Neural cell (in vitro differentiated cells): ENCODE measurements at regions not wholly inside any gene's neighbourhood (a gene's known extent, or its start where the extent isn't known, plus 50 kb on each side); places are given as distances from the start of the nearest gene placed in this dataset.

ENCODE experiments used
- H2AFZ ChIP-seq: fragments of 200-600, 300-800 bp; sonication (generic), shearing (Covaris generic); 2 replicates; pipeline ENCODE4 v1.6.0; 2014; ENCODE audit warnings: low read depth, mild to moderate bottlenecking, antibody characterized with exemption, low read length, moderate library complexity
- H3F3A ChIP-seq: fragments of 200-600 bp; shearing (Covaris generic); 2 replicates; pipeline ENCODE4 v1.6.1; 2016; ENCODE audit warnings: mild to moderate bottlenecking, moderate library complexity, mixed read lengths, antibody characterized with exemption, low read length; ENCODE audit not compliant: insufficient read depth, poor library complexity, severe bottlenecking
- H3K27ac ChIP-seq: fragments of 200-600, 300-800 bp; sonication (generic), shearing (Covaris generic); 2 replicates; pipeline ENCODE4 v1.5.1; 2014; ENCODE audit warnings: mild to moderate bottlenecking, low read length, moderate library complexity
- H3K27me3 ChIP-seq: fragments of 300-800, 200-600 bp; sonication (generic), shearing (Covaris generic); 2 replicates; pipeline ENCODE4 v1.6.0; 2014; ENCODE audit warnings: mild to moderate bottlenecking, low read depth, low read length, moderate library complexity; ENCODE audit not compliant: insufficient read depth
- H3K36me3 ChIP-seq: fragments of 300-800, 200-600 bp; sonication (generic), shearing (Covaris generic); 2 replicates; pipeline ENCODE4 v1.5.1; 2014; ENCODE audit warnings: mild to moderate bottlenecking, antibody characterized with exemption, low read length, moderate library complexity; ENCODE audit not compliant: insufficient read depth
- H3K4me2 ChIP-seq: fragments of 300-800, 200-600 bp; sonication (generic), shearing (Covaris generic); 2 replicates; pipeline ENCODE4 v1.6.0; 2014; ENCODE audit warnings: mild to moderate bottlenecking, low read length
- H3K4me3 ChIP-seq: fragments of 300-800, 200-600 bp; sonication (generic), shearing (Covaris generic); 2 replicates; pipeline ENCODE4 v1.5.1; 2014; ENCODE audit warnings: mild to moderate bottlenecking, low read length, moderate library complexity
- H3K79me2 ChIP-seq: fragments of 200-600 bp; shearing (Covaris generic); replicated peaks from 2 replicates; pipeline ENCODE4 v1.6.0; 2014; ENCODE audit warnings: mild to moderate bottlenecking, low read length, moderate library complexity; ENCODE audit not compliant: insufficient read depth
- H3K9ac ChIP-seq: fragments of 300-800, 200-600 bp; sonication (generic), shearing (Covaris generic); 2 replicates; pipeline ENCODE4 v1.6.1; 2016; ENCODE audit warnings: mild to moderate bottlenecking, low read length, mixed read lengths
- H3K9me2 ChIP-seq: fragments of 200-600 bp; shearing (Covaris generic); 2 replicates; pipeline ENCODE4 v1.6.1; 2016; ENCODE audit warnings: mild to moderate bottlenecking, low read length, mixed read lengths; ENCODE audit not compliant: insufficient read depth
- H3K9me3 ChIP-seq: fragments of 200-600, 300-800 bp; sonication (generic), shearing (Covaris generic); 2 replicates; pipeline ENCODE4 v1.6.1; 2016; ENCODE audit warnings: mild to moderate bottlenecking, mixed run types, low read length, moderate library complexity, mixed read lengths
- H4K20me1 ChIP-seq: fragments of 200-600 bp; shearing (Covaris generic); 2 replicates; pipeline ENCODE4 v1.6.1; 2016; ENCODE audit warnings: mild to moderate bottlenecking, mixed run types; ENCODE audit not compliant: insufficient read depth
- EP300 ChIP-seq: fragments of 450-650 bp; conservative IDR thresholded peaks from 2 replicates; pipeline ENCODE4 v1.6.1; 2014; ENCODE audit warnings: antibody characterized with exemption, mild to moderate bottlenecking, moderate library complexity; ENCODE audit not compliant: poor library complexity, severe bottlenecking
- EZH2 ChIP-seq: fragments of 200-600, 300-800 bp; shearing (Covaris generic), sonication (generic); IDR thresholded peaks from 2 replicates; pipeline ENCODE4 v1.6.1; 2014; ENCODE audit warnings: antibody characterized with exemption, low read length, borderline replicate concordance, mild to moderate bottlenecking; ENCODE audit not compliant: insufficient read depth, poor library complexity, severe bottlenecking
- MXI1 ChIP-seq: fragments of 450-650 bp; conservative IDR thresholded peaks from 2 replicates; pipeline ENCODE4 v1.6.1; 2014; ENCODE audit warnings: antibody characterized with exemption, mild to moderate bottlenecking; ENCODE audit not compliant: poor library complexity, severe bottlenecking
- POLR2AphosphoS5 ChIP-seq: IDR thresholded peaks from 2 replicates; pipeline ENCODE4 v1.6.1; 2012
- RAD21 ChIP-seq: fragments of 450-650 bp; conservative IDR thresholded peaks from 2 replicates; pipeline ENCODE4 v1.6.1; 2014; ENCODE audit warnings: antibody characterized with exemption, mild to moderate bottlenecking, moderate library complexity
- SMC3 ChIP-seq: fragments of 450-650 bp; conservative IDR thresholded peaks from 2 replicates; pipeline ENCODE4 v1.6.1; 2014; ENCODE audit warnings: antibody characterized with exemption, mild to moderate bottlenecking, moderate library complexity; ENCODE audit not compliant: poor library complexity
- TAF1 ChIP-seq: IDR thresholded peaks from 2 replicates; pipeline ENCODE4 v1.6.1; 2012; ENCODE audit warnings: low read depth
- TF ChIP-seq, protein P1 (sequence below): IDR thresholded peaks from 2 replicates; pipeline ENCODE4 v1.6.1; 2012; ENCODE audit warnings: borderline replicate concordance
- TF ChIP-seq, protein P2 (sequence below): fragments of 450-650 bp; IDR thresholded peaks from 2 replicates; pipeline ENCODE4 v1.5.1; 2014; ENCODE audit warnings: antibody characterized with exemption, mild to moderate bottlenecking, moderate library complexity; ENCODE audit not compliant: poor library complexity, severe bottlenecking

GRCh38 chr3:10695595-10696285 lies 120.3 kb upstream of the SLC6A11 start:
- no peaks in the 10 kb centered on the region for H3K27me3 ChIP-seq
- H3K4me3 ChIP-seq = no peak overlapping the region
- H3F3A ChIP-seq = no peaks in the 10 kb centered on the region
- no peak overlapping the region for H3K27ac ChIP-seq
- no peaks in the 10 kb centered on the region for H3K36me3 ChIP-seq
- TF ChIP-seq TAF1 (no peak), POLR2AphosphoS5 (no peak)
- TF ChIP-seq, protein P1, sequence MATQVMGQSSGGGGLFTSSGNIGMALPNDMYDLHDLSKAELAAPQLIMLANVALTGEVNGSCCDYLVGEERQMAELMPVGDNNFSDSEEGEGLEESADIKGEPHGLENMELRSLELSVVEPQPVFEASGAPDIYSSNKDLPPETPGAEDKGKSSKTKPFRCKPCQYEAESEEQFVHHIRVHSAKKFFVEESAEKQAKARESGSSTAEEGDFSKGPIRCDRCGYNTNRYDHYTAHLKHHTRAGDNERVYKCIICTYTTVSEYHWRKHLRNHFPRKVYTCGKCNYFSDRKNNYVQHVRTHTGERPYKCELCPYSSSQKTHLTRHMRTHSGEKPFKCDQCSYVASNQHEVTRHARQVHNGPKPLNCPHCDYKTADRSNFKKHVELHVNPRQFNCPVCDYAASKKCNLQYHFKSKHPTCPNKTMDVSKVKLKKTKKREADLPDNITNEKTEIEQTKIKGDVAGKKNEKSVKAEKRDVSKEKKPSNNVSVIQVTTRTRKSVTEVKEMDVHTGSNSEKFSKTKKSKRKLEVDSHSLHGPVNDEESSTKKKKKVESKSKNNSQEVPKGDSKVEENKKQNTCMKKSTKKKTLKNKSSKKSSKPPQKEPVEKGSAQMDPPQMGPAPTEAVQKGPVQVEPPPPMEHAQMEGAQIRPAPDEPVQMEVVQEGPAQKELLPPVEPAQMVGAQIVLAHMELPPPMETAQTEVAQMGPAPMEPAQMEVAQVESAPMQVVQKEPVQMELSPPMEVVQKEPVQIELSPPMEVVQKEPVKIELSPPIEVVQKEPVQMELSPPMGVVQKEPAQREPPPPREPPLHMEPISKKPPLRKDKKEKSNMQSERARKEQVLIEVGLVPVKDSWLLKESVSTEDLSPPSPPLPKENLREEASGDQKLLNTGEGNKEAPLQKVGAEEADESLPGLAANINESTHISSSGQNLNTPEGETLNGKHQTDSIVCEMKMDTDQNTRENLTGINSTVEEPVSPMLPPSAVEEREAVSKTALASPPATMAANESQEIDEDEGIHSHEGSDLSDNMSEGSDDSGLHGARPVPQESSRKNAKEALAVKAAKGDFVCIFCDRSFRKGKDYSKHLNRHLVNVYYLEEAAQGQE = no peak
- H3K9me2 ChIP-seq = no peaks in the 10 kb centered on the region
- H3K9me3 ChIP-seq = peaks cover 4% of the 10 kb centered on the region
- no peak overlapping the region for H3K4me2 ChIP-seq
- no peak overlapping the region for H3K9ac ChIP-seq
- no peak overlapping the region for H2AFZ ChIP-seq
- H4K20me1 ChIP-seq = no peaks in the 10 kb centered on the region
- H3K79me2 ChIP-seq = no peaks in the 10 kb centered on the region

GRCh38 chr3:10697918-10698317 lies 118.1 kb upstream of the SLC6A11 start:
- Histone ChIP-seq H4K20me1 (no peaks in the 10 kb centered on the region), H3K4me2 (no peak overlapping the region)

More at GRCh38 chr3:10697918-10698317, 118.1 kb upstream of the SLC6A11 start:
- H3K9me2 ChIP-seq = no peaks in the 10 kb centered on the region
- TF ChIP-seq EP300 = no peak
- TF ChIP-seq MXI1 = no peak
- TF ChIP-seq SMC3 = no peak
- no peak for TF ChIP-seq TAF1
- no peak for TF ChIP-seq EZH2
- TF ChIP-seq, protein P2, sequence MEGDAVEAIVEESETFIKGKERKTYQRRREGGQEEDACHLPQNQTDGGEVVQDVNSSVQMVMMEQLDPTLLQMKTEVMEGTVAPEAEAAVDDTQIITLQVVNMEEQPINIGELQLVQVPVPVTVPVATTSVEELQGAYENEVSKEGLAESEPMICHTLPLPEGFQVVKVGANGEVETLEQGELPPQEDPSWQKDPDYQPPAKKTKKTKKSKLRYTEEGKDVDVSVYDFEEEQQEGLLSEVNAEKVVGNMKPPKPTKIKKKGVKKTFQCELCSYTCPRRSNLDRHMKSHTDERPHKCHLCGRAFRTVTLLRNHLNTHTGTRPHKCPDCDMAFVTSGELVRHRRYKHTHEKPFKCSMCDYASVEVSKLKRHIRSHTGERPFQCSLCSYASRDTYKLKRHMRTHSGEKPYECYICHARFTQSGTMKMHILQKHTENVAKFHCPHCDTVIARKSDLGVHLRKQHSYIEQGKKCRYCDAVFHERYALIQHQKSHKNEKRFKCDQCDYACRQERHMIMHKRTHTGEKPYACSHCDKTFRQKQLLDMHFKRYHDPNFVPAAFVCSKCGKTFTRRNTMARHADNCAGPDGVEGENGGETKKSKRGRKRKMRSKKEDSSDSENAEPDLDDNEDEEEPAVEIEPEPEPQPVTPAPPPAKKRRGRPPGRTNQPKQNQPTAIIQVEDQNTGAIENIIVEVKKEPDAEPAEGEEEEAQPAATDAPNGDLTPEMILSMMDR = no peak
- TF ChIP-seq POLR2AphosphoS5 = no peak
- TF ChIP-seq, protein P1 = no peak
- TF ChIP-seq RAD21 = no peak
- no peak overlapping the region for H2AFZ ChIP-seq
- no peaks in the 10 kb centered on the region for H3K27me3 ChIP-seq
- H3K4me3 ChIP-seq = no peak overlapping the region
- no peak overlapping the region for H3K27ac ChIP-seq
- H3K9ac ChIP-seq = no peak overlapping the region
- H3K79me2 ChIP-seq = no peaks in the 10 kb centered on the region
- H3K9me3 ChIP-seq = peaks cover 4% of the 10 kb centered on the region
- H3F3A ChIP-seq = no peaks in the 10 kb centered on the region
- H3K36me3 ChIP-seq = no peaks in the 10 kb centered on the region
